Loucy (cell line): ENCODE measurements at regions not wholly inside any gene's neighbourhood (a gene's known extent, or its start where the extent isn't known, plus 50 kb on each side); places are given as distances from the start of the nearest gene placed in this dataset.

Source experiments
- CTCF ChIP-seq: fragments of 200-600 bp; sonication (generic); conservative IDR thresholded peaks from 2 replicates; pipeline ENCODE4 v1.5.1; 2014; ENCODE audit warnings: mild to moderate bottlenecking, antibody characterized with exemption, low read length
- EZH2phosphoT487 ChIP-seq: fragments of 200-600 bp; IDR thresholded peaks from 2 replicates; pipeline ENCODE4 v1.6.1; 2018; ENCODE audit warnings: antibody characterized with exemption, mild to moderate bottlenecking, moderate library complexity, borderline replicate concordance

GRCh38 chr2:147441182-147441581, 403.6 kb upstream of the ACVR2A start:
- no peak for TF ChIP-seq CTCF
- no peak for TF ChIP-seq EZH2phosphoT487
